Head of caudate nucleus (tissue), 42 donors: ENCODE measurements at regions not wholly inside any gene's neighbourhood (a gene's known extent, or its start where the extent isn't known, plus 50 kb on each side); places are given as distances from the start of the nearest gene placed in this dataset.
"Not testable (repeated sequence)": the region's sequence is repeated elsewhere in the genome, so short reads cannot be mapped to it uniquely, and the experiment has no call there.

Source experiments
- DNase-seq, 42 donors: peaks; one replicate each; pipeline versions ENCODE4 v3.0.0 to v3.0.0-alpha.2; 2020 to 2021; ENCODE audit warnings: mixed read lengths in 7 of 42
- intact Hi-C: fragments of 100-400 bp; cut with DNase I; formaldehyde crosslinking; loops from one replicate; pipeline ENCODE4 v1.15.0; 2022

DNA sequence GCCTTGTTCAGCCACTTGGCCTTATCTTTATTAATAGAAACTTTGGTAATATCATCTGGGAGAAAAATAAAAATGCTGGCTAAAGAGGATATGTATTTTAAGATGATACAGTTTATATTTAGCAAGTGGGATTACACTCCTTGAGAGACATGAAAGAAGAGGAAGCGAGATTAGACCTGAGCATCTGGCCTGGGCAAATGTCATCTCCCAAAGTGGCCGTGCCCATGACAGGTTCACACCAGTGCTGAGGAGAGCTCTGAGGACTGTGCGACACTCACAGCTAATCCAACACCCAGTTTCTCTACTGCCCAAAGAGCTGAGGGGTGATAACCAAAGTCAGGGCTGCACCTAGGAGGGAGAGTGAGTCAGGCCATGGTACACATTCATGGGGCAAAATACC, 121.7 kb upstream of the DUSP10 start:
- no peak for DNase-seq
- intact Hi-C loops = no loop called here

DNA sequence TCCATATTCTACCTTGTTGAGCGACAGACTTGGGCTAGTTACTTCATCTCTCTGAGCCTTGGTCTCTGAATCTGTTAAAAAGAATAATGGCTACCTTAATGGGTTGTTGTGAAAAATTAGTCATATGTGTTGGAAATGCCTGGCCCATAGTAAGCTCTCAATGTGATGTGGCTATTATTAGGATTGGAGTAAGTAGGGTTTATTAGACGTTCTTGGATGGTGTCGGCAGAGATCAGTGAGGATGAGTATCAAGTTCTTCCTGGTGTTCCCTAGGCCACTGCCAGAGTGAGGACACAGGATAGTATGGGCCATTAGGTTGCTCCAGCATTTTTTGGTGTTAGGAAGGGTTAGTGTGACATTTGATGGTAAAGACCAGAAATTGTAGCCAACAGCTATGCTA, 121.1 kb upstream of the DUSP10 start:
- no peak for DNase-seq
- intact Hi-C loops = no loop called here

DNA sequence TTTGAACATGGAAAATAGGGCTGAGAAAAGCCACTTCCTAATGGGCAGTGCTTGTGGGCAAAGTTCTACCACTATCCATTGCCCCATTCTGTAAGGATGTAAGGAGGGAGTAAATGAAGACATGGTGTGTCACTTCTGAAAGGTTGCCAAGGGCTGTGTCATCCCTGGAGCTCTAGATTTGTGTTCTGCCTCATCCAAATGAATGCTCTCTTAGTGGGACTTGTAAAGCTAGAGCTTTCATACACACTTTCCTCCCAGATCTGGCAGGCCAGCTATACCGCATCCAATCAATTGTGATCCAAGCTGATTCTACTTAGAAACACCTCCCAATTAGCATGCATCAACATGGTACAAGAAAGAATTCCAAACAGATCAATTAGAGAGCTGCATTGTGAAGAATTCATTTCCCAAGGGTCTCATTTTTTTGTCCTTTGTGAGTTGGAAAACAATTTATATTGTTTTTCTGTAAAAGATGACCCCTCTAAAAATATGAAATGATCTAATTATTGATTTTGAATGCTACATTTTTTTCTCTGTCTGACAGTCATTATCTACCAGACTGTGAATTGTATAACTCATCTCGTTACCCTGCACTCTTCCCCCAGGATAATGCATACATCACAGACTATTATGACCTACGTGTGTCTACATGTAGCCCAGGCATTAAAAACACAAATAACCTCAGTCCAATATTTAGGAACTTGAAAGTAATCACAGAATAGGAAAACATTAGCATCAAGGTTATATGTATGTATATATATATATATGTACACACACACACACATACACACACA, 117.1 kb upstream of the DUSP10 start:
- intact Hi-C loops = no loop called here
- no peak for DNase-seq

DNA sequence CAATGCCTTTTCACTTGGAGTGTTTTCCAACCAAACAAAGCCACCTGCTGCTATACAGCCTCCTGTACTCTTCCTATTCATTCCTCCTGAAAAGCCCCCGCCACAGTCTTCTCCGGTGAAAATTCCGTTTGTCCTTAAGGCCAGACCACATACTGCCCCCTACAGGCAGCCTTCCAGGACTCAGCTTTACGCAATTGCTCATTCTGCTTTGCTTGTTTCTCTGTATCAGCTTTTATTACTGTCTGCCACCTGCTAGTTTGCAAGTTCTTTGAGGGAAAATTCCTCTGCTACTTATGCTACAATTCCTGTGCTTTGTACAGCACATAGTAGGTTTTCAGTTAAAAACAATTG, 115.2 kb upstream of the DUSP10 start:
- intact Hi-C loops, DNase-seq: not testable (repeated sequence)

DNA sequence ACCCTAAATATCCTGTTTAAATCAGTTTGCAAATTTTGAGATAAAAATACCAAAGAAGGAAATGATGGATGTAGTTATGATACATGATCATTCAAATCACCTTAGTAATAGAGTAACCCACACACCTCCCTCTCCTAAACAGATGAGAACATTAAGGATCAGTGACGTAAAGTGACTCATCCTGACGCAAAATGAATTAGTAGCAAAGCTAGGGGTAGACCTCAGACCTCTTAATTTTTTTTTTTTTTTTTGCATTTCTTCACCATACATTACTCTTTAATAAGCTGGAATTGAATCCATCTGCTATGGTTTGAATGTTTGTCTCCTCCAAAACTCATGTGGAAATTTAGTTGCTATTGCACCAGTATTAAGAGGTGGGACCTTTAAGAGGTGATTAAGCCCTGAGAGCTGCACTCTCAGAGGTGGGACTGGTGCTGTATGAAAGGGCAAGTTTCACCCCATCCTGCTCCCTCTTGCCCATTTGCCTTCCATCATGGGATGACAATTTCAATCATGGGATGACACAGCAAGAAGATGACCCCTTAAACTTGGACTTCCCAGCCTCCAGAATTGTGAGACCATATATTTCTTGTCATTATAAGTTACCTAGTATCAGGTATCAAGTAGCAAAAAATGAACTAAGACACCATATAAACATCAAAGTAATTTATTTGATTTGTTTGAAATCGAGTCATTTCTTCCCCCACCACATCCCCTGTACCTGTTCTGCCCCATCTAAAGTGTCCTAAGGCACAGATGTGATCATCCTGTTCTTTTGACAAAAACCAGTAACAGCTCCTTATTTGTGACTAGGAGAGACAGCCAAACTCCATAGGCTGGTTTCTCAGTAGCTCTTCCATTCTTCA, 114.6 kb upstream of the DUSP10 start:
- intact Hi-C loops = no loop called here
- no peak for DNase-seq

DNA sequence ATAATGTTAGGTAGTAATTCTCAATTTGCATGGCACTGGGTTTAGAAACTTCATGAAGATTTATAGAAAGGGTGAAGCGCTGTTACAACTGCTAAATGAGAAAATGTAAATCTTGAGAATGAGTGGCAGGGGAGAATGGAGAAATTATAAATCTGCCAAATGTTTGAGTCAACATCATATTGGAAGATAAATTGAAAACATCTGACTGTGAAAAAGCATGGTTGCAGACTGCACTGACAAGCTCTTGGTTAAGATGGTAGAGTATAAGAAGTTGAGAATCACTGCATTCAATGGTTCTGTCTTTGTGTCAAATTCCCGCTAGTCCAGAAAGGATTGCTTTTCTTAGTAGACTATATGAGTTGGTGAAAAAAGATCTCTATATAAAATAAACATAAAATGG, 113.3 kb upstream of the DUSP10 start:
- intact Hi-C loops = no loop called here
- DNase-seq = no peak

DNA sequence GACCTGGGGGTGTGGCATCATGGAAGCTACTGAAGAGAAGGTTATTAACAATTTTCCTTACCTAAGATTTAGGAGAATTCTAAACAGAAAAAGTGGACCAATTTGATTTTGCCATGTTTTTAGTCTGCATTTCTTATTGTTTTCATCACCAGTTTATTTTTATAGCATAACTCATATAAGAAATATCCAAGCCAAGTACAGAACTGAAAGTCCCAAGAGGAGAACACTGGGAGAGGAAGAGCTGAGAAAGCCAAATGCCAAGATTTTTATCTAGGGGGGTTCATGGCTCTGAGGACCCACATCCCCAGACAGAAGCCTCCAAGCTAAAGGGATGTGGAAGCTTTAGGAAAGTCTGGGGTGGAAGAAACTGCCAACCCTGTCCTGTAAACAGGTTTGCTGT, 109.4 kb upstream of the DUSP10 start:
- no peak for DNase-seq
- intact Hi-C loops = no loop called here

DNA sequence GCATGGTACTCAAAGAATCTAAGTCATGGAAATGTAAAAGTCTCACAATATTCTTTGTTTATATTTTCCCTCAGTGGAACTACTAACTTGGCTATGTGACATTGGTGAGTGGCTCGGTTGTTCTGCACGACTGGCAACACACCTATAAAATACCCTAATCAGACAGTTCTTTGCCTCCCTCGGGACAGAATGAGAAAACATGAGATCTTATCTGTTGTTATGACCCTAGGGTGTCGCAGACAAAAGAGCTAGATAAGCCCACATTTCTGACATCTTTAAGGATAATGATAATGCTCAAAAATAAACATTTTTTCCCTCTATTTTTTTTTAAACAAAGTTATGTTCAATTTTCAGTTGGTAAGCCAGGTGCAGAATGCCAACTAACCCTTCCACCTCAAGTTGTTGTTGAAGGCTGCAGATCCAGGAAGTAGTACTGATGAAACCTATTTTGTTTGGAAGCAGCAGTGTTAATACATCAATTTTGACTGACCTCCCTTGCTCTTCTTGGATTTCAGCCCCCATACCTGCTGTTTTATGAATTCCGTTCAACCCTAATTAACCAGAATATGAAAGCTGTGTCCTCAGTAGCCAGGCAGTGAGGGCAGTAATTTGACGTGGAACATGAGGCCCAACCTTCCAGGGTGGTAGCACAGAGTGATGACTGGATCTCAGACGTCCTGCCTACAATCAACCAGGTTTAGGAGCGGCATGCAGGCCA, 108.7 kb upstream of the DUSP10 start:
- DNase-seq = no peak
- intact Hi-C loops = no loop called here

DNA sequence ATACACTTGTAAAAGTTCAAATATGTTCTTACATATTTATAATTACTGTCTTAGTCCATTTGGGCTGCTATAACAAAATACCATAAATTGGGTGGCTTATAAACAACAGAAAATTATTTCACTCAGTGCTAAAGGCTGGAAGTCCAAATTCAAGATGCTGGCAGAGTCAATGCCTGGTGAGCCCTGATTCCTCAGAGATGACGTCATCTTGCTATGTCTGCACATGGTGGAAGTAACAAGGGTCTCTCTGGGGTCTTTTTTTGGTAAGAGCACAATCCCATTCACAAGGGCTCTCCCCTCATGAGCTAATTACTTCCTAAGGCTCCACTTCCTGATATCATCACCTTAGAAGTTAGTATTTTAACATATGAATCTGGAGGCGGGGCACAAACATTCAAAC, 108.0 kb upstream of the DUSP10 start:
- intact Hi-C loops = no loop called here
- no peak for DNase-seq

DNA sequence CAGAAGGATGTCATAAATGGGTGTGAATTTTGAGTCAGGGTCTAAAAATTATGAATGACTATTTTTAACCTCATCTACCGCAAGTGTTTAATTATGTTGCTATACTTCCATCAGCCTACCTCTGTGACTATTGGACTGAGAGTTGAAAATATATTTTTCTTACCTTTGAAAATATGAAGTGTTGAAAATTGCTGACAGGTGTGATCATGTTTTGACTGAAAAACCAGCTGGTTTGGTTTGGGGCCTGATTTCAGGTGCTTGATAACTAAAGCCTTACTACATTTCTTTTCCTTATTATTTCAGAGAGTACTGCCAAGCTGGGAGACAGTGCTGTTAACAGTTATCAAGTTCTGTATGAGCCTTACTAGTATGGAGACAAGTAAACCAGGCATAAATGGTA, 107.2 kb upstream of the DUSP10 start:
- intact Hi-C loops = no loop called here
- no peak for DNase-seq

DNA sequence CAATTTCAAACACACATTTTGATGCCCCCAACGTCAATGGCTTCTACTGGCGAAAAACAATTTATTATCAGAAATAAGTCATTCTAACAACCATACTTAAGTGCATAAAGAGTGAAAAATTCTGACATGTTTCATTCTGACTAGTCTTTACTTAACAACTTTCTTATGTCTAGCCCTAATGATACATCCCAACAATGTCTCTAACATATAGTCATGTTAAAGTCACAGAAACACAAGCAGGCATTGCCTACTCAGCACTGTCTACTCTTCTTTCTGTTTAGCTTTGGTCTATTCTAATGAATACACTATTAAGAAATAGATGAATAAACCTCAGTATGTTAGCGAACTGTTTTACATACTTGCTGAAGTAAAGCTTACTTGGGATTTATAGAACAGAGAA, 105.8 kb upstream of the DUSP10 start:
- DNase-seq = no peak
- intact Hi-C loops = no loop called here

DNA sequence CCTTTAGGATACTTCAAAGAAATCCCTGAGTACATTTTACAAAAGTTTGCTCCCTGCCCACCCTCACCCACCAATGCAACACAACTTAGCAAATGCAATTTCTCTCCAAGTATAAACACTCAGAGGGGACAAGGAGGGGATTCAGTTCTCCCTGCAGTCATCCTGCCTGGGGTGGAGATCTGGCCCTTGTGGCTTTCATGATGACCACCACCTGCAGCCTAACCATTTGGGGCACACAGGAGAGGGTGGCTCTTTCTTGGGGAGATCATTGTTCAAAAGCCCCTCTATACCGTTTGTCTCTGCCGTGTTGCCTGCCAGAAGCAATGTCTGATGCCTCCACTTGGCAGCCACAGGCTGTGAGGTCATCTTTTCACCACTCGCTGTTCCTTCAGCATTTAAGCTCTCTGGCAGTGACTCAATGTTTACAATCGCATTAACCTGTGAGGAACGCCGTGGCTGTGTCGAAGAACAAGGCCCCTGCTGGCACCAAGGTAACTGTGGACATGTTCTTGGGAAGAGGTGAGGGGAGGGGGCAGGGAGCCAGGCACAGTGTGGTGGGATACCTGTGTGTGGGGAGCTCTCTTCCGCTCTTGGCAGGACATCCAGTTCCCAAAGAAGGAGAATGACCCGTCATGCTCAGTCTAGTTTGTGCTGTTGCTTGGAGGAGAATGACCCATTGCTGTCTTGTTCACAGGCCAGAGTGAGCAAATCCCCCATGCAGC, 103.9 kb upstream of the DUSP10 start:
- peak in 3 of 42 donors; percentile 2 to 28 (median 6) for DNase-seq
- intact Hi-C loops = no loop called here

DNA sequence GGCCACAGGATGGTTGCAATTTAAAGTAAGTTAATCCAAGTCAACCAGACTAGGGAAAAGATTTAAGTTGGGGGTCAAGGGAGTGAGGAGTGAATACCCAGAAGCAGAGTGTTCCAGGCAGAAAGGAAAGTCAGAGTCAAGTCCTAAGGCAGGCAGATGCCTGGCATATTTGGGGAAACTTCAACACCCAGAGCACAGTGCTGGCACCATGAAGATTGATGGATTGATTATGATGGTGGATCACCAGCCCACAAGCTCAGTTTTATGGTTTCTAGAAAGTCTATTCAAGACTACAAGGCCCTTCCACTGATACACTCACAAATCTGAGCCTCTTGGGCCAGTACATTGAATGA, 100.1 kb upstream of the DUSP10 start:
- DNase-seq = no peak
- intact Hi-C loops = loop anchor here (5.0 kb wide), 1 partner anchor 50 kb away; no protein-coding TSS in a partner anchor

DNA sequence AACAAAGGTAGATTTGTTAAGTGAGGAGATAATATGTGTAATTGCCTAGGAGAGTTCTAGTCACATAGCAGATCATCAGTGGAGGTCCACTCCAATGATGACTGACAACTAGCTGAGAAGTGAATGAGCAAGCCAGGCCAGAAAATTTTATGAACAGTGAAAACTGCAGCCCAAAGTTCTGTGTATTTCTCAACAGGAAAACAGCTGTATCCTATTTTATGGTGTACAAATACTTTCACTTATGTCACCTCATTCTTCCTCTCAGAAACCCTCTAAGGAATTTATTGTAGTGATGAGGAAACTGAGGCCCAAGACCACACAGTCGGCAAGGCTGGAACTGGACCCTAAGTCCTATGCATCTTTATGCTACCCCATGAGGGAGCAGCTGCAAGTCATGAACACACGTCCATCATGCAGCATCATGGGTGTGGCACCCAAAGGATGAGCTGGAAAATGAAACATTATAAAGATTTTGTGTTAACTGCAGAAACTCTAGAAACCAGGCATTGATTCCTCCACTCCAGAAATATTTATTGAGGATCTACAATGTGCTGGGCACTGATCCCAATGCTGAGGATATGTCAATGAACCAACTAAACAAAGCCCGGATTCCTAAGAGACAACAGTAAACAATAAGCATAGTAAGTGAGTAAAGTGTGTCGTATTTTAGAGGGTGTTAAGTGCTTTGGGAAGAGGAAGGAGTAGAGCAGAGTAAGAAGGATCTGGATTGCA, 99.5 kb upstream of the DUSP10 start:
- DNase-seq = no peak
- intact Hi-C loops = loop anchor here (5.0 kb wide), 1 partner anchor 49 kb away; no protein-coding TSS in a partner anchor

DNA sequence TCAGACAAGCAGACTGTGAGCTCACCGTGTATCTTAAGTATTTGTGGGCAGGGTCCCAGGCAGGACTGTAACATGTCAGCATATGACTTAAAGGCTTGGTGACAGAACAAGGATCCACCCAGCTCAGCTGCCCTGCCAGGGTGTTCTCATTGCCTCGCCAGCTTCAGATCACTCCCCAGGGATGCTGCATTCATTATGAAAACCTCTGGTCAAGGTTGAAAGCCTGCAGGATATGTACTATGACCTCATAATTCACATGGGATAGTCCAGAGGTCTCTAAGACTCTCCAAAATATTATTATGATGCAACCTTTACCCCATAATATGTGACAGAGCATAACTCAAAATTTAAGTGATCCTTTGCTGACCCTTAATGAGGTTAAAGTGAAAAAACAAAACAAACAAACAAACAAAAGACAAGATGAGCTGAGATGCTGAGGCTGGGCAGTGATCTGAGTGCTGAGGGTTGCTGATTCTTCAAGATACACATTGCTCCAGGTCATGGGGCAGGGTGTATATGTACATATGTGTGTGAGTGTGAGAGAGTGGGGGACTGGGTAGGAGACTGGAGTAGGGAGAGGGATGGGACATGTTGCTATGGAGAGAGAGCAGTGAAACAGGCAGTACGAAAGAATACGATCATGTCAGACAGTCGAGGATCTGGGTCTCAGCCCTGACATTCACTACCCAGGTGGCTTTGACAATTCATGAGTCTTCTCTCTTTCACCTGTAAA, 98.8 kb upstream of the DUSP10 start:
- DNase-seq = no peak
- intact Hi-C loops = loop anchor here (5.0 kb wide), 1 partner anchor 48 kb away; no protein-coding TSS in a partner anchor

DNA sequence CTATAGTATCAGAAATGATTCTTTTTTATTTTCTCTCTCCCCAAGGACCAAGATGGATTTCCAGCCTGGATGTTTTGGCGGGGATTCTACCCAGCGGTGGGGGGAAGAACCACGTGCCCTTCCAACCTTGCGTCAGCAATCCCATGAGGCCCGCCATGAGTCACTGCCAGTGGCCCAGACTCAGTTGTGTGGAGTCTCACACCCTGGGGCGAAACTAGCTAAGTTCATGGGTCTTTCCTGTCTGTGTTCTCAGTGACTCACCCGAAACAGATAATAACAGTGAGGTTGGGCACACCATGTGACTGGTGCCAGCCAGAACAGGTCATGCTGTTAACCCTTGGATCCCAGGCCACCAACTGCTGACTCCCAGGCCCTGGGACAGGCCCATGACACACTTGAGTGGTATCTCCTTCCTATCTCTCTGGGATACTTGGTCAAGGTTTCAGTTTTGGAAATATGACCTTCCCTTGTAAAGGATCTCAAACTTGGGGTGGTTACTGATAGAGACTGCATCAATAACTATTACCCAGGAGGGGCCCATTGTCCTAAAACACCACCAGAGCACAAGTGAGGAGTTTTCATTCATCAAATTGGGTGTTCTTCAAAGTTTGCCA, 98.0 kb upstream of the DUSP10 start:
- intact Hi-C loops = loop anchor here (5.0 kb wide), 1 partner anchor 48 kb away; no protein-coding TSS in a partner anchor

DNA sequence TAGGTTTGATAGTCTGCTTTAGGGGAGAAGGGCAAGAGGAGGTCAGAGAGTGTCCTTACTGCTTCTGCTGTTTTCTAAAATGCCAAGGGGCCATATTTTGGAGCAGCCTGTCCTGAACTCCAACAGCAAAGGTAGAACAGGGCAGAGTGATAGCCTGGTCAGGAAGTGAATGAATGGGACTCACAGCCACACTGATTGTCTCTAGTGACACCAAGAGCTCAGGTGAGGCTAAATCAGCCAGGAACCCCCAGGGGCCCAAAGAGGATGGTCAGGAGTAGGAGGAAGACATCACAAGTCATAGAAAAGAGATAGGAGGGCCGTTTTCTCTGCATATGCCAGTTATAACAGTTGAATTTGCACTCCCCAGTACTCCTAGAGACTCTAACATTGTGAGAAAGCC, 97.4 kb upstream of the DUSP10 start:
- no peak for DNase-seq
- intact Hi-C loops = no loop called here

More for the DNA sequence above, 98.0 kb upstream of the DUSP10 start:
- DNase-seq = no peak
